ENCODE measurements at regions not wholly inside any gene's neighbourhood (a gene's known extent, or its start where the extent isn't known, plus 50 kb on each side); places are given as distances from the start of the nearest gene placed in this dataset.
"Not testable (repeated sequence)": the region's sequence is repeated elsewhere in the genome, so short reads cannot be mapped to it uniquely, and the experiment has no call there.

DNA sequence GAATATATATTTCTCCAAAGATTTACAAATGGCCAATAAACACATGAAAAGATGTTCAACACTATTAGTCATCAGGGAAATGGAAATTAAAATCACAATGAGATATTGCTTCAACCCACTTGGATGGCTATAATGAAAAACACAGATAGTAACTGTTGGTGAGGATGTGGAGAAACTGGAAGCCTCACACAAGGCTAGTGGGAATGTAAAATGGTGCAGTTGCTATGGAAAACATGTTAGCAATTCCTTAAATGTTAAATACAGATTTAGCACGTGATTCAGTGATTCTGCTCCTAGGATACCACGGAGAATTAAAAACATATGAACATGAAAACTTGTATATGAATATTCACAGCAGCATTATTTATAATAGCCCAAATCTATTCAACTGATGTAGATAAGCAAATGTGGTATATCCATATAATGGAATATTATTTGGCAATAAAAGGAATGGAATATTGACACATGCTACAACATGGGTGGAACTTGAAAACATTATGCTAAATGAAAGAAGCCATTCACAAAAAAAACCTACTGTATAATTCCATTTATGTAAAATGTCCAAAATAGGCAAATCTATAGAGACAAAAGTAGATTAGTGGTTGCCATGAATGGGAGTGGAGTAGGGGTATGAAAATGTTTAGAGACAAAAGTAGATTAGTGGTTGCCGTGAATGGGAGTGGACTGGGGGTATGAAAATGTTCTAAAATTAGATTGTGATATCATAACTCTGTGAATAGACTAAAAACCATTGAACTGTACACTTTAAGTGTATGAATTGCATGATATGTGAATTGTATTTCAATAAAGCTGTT lies 227.1 kb upstream of the DDHD1 start:
- DNase-seq (ENCODE audit: extremely low read depth, low read depth) = no peak

DNA sequence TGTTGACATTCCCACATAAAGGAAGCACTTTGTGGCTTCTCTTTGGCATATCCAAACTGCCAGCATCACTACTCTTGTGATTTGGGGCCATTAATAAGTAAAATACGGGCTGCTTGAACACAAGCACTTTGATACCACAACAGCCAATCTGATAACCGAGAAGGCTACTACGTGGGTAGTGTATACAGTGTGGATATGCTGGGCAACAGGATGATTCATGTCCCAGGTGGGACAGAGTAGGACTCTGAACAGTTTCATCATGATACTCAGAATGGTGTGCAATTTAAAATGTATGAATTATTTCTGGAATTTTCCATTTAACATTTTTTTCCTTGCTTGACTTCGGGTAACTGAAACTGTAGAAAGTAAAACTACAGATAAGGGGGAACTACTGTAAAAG lies 225.0 kb upstream of the DDHD1 start:
- DNase-seq (ENCODE audit: extremely low read depth, low read depth) = no peak

DNA sequence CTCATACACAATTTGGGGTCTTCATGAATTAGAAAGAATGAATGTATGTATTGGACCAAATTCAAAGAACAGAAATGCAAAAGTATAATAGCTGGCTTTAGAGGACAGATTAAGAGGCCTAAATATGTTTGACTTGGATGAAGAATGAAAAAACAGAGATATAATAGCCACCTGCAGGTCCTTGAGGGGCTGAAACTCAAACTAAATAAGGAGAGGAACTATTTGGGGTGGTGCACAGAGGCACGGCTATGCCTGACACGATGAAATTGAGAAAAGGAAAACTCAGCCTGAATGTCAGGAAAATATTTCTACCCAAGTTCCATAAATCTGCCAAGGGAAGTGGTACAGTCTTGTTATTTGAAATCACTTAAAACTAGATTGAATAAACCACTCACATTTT lies 222.9 kb upstream of the DDHD1 start:
- DNase-seq (ENCODE audit: extremely low read depth, low read depth) = no peak

DNA sequence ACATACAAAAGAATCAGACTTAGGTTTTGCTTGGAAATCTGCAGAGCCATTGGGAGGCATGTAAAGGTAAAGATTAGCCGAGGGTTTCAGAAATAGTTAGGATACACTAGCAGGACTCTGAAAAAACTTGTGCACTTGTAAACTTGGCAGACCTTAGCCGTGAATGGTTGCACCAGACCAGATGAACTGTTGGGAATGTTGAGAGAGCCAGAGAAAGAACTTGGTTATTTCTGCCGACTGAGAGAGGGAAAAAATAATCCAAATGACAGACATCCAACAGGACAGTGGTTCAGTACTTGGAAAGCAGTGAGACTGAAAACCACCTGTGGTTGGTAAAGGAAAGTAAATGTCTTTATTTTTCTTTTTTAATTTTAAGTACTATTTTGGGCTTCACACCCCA lies 222.5 kb upstream of the DDHD1 start:
- DNase-seq (ENCODE audit: extremely low read depth, low read depth) = no peak

DNA sequence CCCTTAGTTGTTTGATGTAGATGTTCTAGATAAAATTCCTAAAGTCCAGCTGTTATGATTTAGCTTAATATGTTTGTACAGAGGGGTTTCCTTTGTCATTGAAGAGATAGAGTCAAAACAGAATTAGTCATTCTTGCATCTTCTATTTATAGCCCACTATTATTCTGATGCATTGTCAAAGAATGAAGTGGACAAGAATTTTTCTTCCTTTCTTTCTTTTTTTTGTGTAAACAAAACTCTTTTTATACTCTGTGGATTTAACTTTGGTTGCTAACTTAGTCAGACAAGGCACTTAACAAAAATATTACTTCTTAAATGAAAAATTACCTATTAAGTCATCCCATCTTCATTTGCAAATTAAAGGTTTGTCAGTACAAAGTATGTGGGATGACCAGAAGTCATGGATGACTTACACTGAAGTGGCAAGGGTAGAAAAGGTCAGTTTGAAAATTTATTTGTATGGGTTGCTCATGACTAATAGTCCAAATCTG lies 215.6 kb upstream of the DDHD1 start:
- DNase-seq (ENCODE audit: extremely low read depth, low read depth) = no peak

DNA sequence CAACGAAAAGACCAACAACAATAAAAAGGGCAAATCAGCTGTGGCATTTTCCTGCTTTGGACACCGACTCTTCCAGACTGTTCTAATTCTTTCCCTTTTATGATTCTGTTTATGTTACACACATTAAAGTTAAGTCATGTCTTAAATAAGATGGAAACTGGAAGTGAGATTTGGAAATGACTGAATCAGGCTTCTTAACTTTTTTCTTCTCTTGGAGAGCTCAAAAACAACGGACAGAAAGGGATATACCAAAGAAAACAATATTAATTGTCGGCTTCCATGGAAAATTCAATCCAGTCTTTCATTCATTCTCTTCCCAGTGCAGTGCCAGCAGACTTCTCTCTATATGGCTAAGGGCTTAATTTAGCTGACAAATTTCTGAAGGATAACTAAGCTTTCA lies 214.9 kb upstream of the DDHD1 start:
- no peak for DNase-seq (ENCODE audit: extremely low read depth, low read depth)

DNA sequence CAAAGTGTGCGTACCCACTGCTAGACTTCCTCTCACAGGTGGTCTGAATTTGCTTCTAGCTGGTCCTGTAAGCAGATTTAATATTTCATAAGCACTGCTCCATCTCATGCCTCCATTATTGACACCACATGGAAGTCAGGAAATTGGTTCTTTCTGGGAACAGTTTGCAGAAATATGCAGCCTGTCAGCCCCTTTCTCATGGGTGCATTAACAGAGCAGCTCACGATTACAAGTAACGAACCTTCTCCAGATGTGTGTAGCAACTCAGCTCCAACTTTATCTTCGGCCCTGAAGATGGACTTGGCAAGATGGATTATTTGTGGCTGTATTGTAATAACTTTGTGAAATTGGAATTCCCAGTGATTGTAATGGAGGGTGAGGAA lies 214.5 kb upstream of the DDHD1 start:
- DNase-seq (ENCODE audit: extremely low read depth, low read depth) = no peak

DNA sequence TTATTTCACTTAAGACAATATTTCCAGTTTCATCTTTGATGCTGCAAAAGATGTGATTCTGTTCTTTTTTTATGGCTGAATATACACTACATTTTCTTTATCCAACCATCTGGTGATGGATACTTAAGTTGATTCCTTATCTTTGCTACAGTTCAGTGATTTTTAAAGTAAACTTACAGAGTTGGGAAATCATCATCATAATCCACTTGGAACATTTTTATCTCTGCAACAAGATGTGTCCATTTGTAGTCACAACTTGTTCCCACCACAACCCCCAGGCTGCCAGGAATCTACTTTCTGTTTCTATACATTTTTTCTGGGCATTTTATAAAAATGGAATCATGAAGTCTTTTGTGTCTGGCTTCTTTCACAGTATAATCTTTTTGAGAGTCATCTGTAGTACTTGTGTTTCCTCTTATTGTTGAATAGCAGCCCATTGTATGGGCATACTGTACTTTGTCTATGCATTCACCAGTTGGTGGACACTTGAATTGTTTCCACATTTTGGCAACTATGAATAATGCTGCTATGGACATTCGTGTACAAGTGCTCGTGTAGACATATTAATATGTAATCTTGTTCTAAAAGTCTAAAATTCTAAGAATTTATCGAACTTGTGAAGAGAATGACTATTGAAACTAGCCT lies 212.5 kb upstream of the DDHD1 start:
- no peak for DNase-seq (ENCODE audit: extremely low read depth, low read depth)

DNA sequence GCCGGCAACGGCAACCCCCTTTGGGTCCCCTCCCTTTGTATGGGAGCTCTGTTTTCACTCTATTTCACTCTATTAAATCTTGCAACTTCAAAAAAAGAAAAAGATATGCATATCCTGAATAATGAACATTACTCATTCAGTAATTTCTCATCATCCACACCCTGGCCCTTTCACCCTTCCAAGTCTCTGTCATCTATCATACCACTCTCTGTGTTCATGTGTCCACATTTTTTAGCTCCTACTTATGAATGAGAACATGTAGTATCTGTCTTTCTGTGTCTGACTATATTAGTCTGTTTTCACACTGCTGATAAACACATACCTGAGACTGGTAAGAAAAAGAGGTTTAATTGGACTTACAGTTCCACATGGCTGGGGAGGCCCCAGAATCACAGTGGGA lies 209.8 kb upstream of the DDHD1 start:
- DNase-seq (ENCODE audit: extremely low read depth, low read depth) = not testable (repeated sequence)

DNA sequence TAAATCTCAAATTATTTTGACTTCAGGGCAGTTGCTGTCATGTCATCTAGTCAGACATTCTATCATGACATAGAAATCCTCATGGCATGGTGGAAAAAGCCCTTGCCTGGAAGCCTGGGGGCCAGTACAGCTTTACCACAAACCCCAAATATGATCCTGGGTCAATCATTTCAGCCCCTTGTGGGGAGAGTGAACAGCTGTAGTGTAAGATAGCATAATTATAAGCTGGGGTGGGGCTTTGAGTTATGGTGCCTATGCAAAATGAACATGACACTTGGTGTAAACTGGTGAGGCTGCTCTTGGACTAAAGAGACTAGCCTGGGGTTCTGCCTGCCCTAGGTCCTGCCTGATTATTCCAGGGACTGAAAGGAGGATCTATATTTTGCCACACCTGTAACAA lies 207.7 kb upstream of the DDHD1 start:
- DNase-seq (ENCODE audit: extremely low read depth, low read depth) = no peak

DNA sequence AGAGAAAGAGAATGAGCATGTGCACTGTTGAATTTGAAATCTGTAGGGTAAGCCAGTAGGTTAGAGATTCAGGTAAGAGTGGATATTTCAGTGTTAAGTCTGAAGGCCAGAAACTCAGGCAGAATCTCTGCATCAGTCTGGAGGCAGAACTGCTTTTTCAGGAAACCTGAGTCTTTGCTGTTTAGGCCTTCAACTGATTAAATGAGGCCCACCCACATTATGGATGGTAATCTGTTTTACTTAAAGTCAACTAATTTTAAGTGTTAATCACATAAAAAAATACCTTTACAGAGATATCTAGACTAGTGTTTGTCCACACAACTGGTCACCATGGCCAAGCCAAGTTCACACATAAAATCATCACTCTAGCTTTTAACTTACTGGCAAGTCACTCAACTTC lies 205.0 kb upstream of the DDHD1 start:
- no peak for DNase-seq (ENCODE audit: extremely low read depth, low read depth)

DNA sequence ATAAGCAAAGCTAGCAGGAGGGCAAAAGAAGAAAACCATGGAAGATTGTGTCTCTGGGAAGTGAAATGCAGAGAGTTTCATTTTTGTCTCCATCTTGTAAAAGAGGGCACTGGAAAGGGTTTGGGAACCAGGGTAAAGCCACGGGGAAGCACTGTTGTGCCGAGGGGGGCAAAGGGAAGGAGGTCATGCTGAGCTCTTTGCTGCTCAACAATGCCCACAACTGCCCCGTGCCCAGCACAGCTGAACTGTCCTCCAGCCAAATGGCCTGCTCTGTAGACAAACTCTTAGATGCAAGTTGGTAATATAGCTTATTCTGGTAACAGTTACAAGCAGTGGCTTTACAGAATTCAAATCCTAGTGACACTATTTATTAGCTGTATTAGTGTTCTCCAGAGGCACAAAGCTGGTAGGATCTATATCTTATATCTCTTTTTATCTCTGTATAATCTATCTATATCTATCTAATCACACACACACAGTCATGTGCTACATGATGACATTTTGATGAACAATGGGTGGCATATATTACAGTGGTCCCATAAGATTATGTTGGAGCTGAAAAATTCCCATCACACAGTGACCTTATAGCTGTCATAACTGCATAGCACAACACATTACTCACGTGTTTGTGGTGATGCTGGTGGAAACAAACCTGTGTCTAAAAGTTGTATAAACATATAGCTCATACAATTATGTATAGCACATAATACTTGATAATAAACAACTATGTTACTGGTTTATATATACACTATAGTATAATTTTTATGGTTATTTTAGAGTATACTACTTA lies 203.4 kb upstream of the DDHD1 start:
- no peak for DNase-seq (ENCODE audit: extremely low read depth, low read depth)

DNA sequence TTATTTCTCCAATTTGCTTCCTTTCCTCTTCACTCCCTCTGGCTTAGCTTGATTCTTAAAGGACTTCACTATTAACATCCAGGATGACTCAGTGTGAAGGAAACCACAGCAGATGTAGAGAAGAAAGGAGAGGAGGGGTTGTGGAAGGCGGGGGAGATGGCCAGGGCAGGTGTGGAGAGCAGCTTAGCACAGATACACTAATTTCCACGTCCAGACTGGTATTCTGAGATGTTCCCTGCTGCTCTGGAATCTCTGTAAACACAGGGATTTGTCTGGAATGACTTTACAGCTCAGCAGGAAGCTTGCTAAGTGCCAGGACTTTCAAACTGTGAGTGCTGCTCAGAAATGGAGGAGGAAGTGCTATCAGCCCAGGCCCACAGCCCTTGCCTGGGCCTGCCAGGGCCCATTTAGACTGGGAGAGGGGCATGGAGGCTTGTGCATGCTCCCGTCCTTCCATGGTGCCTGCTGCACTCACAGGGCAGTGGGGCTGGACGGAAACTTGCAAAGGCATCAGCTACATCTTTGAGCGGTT lies 202.5 kb upstream of the DDHD1 start:
- DNase-seq (ENCODE audit: extremely low read depth, low read depth) = no peak

DNA sequence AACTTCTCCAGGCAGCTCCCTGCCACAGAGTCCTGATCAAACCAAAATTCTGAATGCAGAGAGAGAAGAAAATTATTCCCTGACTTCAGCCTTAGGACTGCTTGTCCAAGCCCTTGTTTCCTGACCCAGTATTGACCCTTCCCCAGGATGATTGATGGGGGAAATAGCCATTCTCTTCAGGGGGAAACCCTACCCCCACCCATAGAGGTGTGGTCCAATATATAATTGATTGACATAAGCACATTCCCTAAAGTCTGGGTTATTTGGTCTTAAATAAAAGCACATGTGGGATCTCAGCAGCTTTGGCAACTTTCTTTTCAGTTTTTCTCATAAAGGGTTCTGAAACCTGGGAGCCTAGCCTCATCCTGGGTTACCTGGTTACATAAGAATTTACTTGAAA lies 201.2 kb upstream of the DDHD1 start:
- DNase-seq (ENCODE audit: extremely low read depth, low read depth) = no peak

DNA sequence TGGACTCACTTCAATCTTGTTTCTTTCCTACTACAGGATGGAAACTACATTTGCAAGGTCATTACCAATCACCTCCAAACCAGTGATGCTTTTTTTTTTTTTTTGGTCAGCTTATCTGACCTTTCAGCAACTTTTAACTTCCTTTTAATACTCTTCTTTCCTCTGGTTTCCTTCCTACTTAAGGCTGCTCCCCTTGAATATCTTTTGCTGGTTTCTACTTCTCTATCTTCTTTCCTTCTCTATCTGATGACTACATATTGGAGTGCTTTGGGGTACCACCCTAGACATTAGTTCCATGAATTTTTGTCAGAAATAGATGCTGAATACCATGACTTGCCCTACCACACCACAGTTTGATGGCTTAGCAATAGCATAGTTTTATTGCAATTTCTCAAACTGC lies 197.7 kb upstream of the DDHD1 start:
- no peak for DNase-seq (ENCODE audit: extremely low read depth, low read depth)

DNA sequence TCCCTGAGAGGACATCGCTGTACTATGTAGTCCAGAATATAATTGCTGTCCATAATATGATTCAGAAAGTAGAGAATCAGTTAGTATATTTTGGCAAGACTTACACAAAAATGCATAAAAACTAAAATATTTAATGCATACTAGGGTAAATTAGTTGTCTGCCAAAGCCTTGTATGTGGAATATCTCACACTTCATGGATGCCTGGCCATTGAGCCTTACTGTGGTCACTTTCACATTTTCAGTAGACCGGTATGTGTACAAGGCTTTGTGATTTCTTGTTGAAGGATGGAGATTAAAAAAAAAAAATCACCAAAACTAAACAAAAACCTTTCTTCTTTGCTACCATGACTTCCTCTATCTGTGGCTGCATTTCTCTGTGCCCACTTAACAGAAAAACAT lies 197.3 kb upstream of the DDHD1 start:
- no peak for DNase-seq (ENCODE audit: extremely low read depth, low read depth)

DNA sequence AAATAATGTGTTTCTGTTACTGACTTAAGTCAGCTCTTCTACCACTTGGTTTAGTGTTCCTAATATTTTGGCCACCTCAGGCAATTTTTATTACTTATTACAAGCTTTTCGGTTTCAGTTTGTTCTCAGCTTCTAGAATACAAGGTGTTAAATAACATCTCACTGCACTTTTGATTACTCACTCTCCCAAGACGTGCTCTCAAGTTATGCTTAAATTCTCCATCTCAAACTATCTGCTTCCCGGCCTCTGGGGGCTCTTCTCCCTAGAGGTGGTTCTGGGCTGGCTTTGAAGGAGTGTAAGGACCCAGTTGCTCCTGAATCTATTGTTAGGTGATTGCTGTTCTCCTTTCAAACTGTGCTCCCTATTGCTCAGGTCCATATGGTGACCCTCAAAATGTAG lies 193.9 kb upstream of the DDHD1 start:
- no peak for DNase-seq (ENCODE audit: extremely low read depth, low read depth)

DNA sequence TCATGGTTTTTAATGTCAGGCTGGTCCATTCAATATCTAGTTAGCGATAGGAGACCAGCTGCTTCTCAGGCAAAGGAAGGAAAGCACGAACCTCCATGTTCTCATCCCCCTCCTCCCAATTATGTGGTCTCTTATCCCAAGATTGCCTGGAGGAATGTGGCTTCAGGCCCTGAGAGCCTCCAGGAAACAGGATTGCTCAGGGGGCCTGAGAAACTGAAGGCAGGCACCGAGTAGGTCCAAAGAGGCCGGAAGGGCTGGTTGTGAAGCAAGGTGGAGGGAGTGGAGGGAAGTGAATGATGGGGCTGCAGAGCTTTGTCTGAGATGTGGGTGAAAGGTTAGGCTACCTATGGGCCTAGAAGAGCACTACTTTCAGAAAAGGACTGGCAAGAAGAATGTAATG lies 188.2 kb upstream of the DDHD1 start:
- no peak for DNase-seq (ENCODE audit: extremely low read depth, low read depth)

DNA sequence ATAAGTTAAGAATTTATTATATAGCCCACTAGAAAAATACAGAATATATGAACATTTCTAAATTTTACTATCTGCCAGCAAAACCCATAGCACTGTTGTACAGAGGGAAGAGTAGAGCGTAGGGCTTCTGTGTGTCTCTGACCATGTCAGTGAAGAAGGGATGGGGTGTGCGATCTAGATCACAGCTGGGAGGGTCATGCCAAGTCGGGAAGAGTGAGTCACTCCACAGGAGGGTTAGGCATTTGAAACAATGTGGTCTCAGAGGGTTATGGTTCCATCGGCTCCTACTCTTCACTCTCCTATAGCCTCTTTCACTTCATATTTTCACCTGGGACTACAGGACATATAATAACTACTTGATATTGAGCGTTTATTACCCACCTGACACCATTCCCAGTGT lies 185.1 kb upstream of the DDHD1 start:
- DNase-seq (ENCODE audit: extremely low read depth, low read depth) = no peak

DNA sequence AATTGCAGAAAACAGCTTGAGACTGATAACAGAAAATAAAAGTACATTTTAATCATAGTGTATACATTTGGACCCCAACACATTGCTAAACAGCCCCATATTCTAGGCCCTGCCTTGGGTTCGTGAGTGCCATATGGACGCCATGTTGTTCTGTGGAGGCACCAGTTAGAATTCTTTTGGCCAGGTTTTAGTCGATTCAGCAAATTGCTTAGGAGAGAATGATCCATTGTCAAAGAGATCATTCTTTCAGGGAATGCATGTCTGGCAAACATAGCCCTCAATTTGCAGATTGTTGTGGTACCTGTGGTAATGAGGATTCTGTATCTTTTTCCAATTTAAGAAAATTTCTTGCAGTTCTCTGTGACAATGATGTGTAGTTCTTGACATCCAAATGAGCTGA lies 183.6 kb upstream of the DDHD1 start:
- DNase-seq (ENCODE audit: extremely low read depth, low read depth) = no peak

DNA sequence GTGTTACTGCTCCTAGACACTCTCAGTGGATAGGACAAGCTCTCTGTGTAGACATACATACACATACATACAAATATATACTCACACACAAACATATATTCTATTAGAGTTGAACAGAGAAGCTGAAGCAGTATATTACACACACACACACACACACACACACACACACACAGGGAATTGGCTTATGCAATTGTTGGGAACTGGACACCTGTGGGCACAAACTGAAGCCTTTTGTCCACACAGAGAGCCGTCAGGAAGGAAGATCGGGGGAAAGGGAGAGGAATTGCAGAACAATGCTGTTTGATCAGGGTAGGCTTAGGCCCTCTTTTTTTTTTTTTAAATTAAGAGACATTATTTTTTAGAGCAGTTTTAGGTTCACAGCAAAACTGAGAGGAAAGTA lies 180.7 kb upstream of the DDHD1 start:
- no peak for DNase-seq (ENCODE audit: extremely low read depth, low read depth)
